Left ventricle myocardium superior (tissue), 1 donor: ENCODE measurements at regions not wholly inside any gene's neighbourhood (a gene's known extent, or its start where the extent isn't known, plus 50 kb on each side); places are given as distances from the start of the nearest gene placed in this dataset.

ENCODE experiments used
- ATAC-seq: fragments of 200-7000 bp; cut with Tn5 transposase; one replicate; pipeline ENCODE4 v1.9.1; 2020; ENCODE audit warnings: mild to moderate bottlenecking, moderate library complexity
- DNase-seq: peaks from one replicate; pipeline ENCODE4 v3.0.0-alpha.2; 2020
- intact Hi-C: fragments of 100-400 bp; cut with micrococcal nuclease; formaldehyde crosslinking; loops from one replicate; pipeline ENCODE4 v1.11.0; 2022
- donor health status: DM: no; HTN: yes; CAD: no; lungs with severe emphysema.

DNA sequence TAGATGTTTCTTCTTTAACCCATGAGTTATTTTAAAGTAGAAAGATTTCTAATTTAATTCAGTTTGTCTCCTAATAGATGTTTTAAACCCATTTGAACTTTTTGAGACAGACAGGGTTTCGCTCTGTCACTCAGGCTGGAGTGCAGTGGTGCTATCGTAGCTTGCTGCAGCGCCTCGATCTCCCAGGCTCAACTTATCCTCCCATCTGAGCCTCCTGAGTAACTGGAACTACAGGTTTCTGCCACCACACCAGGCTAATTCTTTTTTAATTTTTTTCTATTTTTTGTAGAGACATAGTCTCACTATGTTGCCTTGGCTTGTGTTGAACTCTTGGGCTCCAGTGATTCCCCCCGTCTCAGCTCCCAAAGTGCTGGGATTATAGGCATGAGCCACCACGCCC is 53.0 kb upstream of the RAB18 start:
- DNase-seq = no peak
- intact Hi-C loops = no loop called here
- ATAC-seq = no peak

DNA sequence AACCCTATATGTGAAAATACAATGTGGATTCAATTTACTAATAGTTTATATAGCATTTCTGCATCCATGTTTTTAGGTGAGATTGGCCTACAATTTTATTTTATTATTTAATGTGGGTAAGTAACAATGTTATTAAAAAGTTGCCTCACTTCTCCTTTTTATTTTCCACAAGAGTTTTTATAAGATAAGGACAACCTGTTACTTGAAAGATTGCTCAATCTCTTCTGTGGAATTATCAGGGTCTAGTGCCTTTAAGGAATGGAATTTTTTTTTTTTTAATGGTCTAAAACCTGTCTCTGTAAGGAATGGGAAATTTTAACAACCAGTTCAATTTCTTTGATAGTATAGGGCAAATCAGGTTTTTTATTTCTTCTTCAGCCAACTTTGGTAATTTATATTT is 53.9 kb upstream of the RAB18 start:
- DNase-seq (no peak), ATAC-seq (no peak)
- intact Hi-C loops = no loop called here

- no peak for ATAC-seq
- intact Hi-C loops = loop anchor here (10.0 kb wide), 1 partner anchor 205 kb away; no protein-coding TSS in a partner anchor
- no peak for DNase-seq
These were observed 54.5 kb upstream of the RAB18 start for GRCh38 chr10:27449571-27449970.

DNA sequence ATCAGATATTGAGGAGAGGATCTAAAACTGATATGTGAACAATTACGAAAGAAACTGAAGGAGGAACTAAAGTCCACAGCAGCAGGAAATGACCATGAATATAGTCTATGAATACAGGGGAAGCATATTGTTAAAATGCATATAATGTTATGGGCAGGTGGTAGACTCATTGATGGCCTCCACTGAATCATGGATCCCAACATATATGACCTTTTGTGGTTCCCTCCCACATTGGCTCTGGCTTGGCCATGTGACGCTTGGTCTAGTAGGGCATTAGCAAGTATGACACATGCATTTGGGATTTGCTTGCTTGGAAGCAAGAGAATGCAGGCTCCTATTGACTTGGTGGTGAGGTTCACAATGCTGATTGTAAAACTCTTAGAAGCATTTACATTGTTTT is 55.2 kb upstream of the RAB18 start:
- ATAC-seq = no peak
- intact Hi-C loops = loop anchor here (10.0 kb wide), 1 partner anchor 206 kb away; no protein-coding TSS in a partner anchor
- no peak for DNase-seq

DNA sequence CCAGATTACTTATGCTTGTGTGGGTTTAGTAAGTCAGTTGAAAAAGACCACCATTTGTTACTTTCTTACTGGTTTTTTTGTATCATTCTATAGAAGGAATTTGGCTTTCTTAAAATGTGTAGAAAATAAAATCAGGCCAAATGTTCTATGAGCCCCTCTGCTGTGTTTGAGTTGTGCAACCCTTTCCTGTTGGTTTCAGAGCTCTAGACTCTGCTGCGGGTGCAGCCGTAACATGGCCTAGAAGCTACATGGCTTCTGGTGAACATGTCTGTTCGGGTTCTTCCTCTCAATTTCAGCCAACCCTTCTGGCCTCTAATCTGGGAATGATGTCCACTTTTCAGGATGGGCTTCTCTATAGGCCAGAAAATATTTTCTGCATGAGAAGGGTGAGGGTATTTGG is 56.6 kb upstream of the RAB18 start:
- intact Hi-C loops = loop anchor here (10.0 kb wide), 1 partner anchor 207 kb away; no protein-coding TSS in a partner anchor
- ATAC-seq = no peak
- no peak for DNase-seq

- intact Hi-C loops = loop anchor here (10.0 kb wide), 1 partner anchor 208 kb away; no protein-coding TSS in a partner anchor
- DNase-seq (no peak), ATAC-seq (peak; percentile 43)
These were observed 57.8 kb upstream of the RAB18 start for GRCh38 chr10:27446091-27446918.

- DNase-seq = no peak
- no peak for ATAC-seq
- intact Hi-C loops = loop anchor here (10.0 kb wide), 1 partner anchor 210 kb away; no protein-coding TSS in a partner anchor
These were observed 59.0 kb upstream of the RAB18 start for GRCh38 chr10:27445070-27445469.

- DNase-seq (no peak), ATAC-seq (no peak)
- intact Hi-C loops = loop anchor here (10.0 kb wide), 1 partner anchor 214 kb away; no protein-coding TSS in a partner anchor
These were observed 63.6 kb upstream of the RAB18 start for GRCh38 chr10:27440478-27440877.

- ATAC-seq (no peak), DNase-seq (no peak)
- intact Hi-C loops = loop anchor here (10.0 kb wide), 1 partner anchor 215 kb away; no protein-coding TSS in a partner anchor
These were observed 64.1 kb upstream of the RAB18 start for GRCh38 chr10:27440021-27440420.

DNA sequence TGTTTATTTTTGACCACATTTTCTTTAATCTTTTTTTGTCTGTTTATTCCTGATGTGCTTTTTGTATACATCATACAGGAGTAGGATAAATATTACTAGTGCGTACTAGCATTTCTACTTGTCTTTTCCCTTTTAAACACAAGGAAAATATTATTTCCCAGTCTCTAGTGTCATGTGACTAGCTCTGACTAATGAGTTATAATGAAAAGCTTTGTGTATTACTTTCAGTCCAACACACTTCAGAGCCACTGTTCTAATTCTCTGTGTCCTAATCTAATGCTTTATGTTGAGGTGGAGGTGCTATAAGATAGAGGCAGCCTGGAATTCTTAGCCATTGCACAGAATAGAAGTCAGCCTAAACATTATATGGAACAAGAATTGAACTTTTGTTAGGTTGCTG is 65.0 kb upstream of the RAB18 start:
- ATAC-seq = no peak
- no peak for DNase-seq
- intact Hi-C loops = no loop called here

DNA sequence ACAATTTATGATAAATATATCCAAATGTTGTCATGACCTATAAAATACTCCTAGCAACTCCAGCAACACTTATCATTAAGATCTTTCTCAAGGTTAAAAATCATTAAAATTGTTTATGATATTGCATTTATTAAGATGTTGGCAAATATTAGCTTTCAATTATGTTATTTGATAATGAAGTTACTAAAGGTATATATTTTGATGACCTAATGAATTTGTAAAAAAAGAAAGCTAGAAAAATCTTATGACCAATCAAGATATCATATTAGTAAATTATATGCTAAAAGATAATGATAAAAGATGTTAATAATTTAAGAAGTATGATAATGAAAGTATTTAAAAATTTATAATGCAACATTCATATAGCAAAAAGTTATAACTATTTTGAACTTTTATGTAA is 66.3 kb upstream of the RAB18 start:
- intact Hi-C loops = no loop called here
- DNase-seq (no peak), ATAC-seq (no peak)

DNA sequence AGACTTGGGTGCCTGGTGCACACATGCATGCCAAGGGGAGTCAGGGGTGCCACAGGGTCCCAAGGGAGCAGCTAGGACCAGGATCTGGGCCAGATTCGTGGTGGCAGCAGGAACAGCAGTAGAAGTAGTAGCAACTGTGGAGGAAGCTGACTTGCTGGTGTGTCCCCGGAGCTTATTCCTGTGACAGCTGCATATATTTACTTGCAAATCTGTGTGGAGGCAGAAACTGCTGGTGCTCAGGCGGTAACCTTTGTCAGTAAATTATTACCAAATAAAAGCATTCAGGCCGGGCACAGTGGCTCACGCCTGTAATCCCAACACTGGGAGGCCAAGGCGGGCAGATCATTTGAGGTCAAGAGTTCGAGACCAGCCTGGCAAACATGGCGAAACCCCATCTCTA is 67.4 kb upstream of the RAB18 start:
- ATAC-seq (no peak), DNase-seq (no peak)
- intact Hi-C loops = no loop called here

DNA sequence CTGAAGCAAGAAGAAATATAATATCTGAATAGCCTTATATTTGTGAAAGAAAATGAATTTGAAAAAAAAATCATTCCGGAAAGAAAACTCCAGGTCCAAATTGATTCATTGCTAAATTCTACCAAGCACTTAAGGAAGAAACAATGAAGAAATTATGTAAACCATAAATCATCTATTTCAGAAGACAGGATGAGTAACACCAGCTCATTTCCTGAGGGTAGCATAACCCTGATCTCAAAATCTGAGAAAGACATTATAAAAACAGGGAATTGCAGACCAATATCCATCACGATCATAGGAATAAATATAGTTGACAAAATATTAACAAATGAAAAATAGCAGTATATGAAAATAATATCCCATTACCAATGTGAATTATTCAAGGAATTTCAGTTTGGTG is 70.1 kb upstream of the RAB18 start:
- DNase-seq = no peak
- intact Hi-C loops = no loop called here
- no peak for ATAC-seq

DNA sequence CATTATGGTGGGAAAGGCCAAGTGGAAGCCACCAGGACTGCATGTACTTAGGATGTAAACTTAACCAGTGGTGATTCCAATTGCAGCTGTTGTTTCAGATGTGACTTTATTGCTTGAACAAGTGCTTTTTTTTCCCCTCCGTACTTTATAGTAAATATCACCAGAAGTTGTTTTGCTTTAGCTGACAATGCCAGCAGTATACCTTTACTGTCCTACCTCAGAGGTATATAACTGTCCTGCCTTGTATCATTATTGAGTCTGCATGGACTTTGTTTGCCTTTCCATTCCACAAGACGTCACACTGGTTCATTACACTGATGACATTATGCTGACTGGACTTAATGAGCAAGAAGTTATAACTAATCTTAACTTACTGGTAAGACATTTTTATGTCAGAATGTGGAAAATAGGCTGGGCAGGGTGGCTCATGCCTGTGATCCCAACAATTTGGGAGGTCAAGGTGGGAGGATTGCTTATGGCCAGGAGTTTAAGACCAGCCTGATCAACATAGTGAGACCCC is 77.1 kb upstream of the RAB18 start:
- no peak for DNase-seq
- intact Hi-C loops = no loop called here
- ATAC-seq = no peak

DNA sequence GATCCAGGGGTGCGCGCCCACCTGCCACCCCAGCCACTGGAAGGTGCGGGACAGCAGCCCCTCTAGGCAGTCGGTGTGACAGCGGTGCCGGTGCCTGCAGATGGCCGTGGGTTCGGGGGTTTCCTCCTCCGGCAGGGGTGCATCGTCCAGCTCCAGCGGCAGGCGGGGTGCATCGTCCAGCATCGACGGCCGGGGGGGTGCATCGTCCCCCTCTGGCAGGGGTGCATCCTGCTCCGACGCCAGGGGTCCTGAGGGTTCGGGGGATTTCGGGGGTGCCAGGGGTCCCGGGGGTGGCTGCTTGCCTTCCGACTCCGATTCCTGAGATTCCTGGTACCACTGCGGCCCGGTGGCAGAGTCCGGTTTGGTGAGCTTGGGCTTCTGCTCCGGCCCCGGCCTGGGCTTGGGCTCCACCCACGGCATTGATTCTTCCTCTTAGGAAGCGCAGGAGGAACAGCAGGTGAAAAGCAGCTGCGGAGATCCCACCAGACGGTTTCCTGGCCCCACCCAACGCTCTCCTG is 90.2 kb upstream of the RAB18 start:
- intact Hi-C loops = no loop called here
- no peak for ATAC-seq
- DNase-seq = no peak

- ATAC-seq = no peak
- intact Hi-C loops = no loop called here
- no peak for DNase-seq
These were observed 90.7 kb upstream of the RAB18 start for GRCh38 chr10:27413387-27413786.

DNA sequence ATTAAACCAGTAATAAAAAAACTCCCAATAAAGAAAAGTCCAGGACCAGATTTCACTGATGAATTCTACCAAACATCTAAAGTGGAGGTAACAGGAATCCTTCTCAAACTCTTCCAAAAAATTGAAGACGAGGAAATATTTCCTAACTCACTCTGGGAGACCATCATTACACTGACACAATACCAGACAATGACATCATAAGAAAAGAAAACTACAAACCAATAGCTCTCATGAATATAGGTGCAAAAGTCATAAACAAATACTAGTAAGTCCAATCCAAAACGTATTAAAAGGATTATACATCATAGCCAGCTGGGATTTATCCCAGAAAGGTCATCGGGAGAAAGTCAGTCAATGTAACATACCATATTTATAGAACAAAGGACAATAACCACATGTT is 94.0 kb upstream of the RAB18 start:
- intact Hi-C loops = no loop called here
- DNase-seq (no peak), ATAC-seq (no peak)

GRCh38 chr10:27407271-27407670 is 96.8 kb upstream of the RAB18 start:
- no peak for DNase-seq
- intact Hi-C loops = no loop called here
- no peak for ATAC-seq

DNA sequence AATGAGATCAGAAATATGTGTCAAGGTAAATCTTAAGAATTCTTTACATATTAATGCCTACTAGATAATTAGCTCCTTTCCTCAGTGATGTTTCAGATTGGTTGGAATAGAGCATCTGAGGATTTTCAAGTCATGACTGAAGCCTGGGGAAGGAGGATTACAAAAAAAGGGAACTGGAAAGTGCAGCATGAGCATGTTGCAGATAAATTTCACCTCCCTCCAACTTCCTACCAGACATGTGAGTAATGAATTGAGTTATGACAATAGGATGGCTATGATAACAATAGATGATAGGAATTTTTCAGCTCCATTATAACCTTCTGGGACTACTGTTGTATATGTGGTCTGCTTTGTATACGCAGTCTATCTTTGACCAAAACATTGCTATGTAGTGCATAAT is 104.2 kb upstream of the RAB18 start:
- no peak for ATAC-seq
- no peak for DNase-seq
- intact Hi-C loops = no loop called here

DNA sequence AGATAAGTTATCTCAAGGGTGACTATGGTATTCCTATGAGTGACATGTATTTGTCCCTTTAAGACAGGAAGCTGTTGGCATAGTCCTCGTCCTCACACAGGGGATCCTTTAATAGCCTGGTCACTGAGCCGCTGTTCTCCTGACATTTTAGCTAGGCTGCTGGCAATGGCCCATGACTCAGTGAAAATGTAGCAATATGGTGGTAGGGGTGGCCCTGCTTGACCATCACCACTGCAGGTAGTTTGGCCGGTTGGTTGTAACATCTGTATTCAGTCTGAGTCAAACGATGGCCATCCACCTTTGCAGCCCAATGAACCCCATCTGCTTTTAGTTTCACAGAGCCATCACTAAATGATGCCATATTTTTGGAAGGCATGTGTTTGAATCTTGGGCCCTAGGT is 110.1 kb upstream of the RAB18 start:
- DNase-seq (no peak), ATAC-seq (no peak)
- intact Hi-C loops = no loop called here

- intact Hi-C loops = no loop called here
- DNase-seq (no peak), ATAC-seq (no peak)
These were observed 111.5 kb upstream of the RAB18 start for GRCh38 chr10:27392606-27393005.
